ENCODE measurements at regions not wholly inside any gene's neighbourhood (a gene's known extent, or its start where the extent isn't known, plus 50 kb on each side); places are given as distances from the start of the nearest gene placed in this dataset.

- 57 to 79% methylated on average over 3 to 7 of the region's 7 CpGs for WGBS, 2 donors (ENCODE audit: low coverage in 1 of 2)
These were observed 83.0 kb upstream of the MBOAT2 start for GRCh38 chr2:9086465-9086864.

DNA sequence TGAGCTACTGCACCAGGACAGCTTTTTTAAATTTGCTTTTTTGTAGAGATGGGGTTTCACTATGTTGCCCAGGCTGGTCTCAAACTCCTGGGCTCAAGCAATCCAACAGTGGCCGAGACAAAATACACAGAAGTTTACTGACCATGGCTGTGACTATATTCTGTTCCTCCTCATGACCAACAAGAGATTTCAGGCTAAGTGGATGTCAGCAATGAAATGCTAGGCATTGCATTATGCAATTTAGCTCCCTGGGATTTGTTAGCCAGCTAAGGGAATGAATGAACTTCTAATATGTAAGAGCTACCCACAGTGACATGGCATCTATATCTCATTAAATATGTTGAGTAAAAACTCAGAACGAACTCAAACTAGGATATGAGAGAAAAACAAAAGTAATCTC is 81.9 kb upstream of the MBOAT2 start:
- H3K27me3 ChIP-seq, result no peaks in the 10 kb centered on the region
- H3K27ac ChIP-seq, result no peak overlapping the region
- no peak overlapping the region for H3K4me3 ChIP-seq
- no peak for ATAC-seq
- 63 to 89% methylated on average over 1 to 2 of the region's 2 CpGs for WGBS, 2 donors (ENCODE audit: low coverage in 1 of 2)
- H3K9me3 ChIP-seq, result no peaks in the 10 kb centered on the region
- peaks cover 0 to 15% (median 9%) of the 10 kb centered on the region in 3 donors for H3K4me1 ChIP-seq
- TF ChIP-seq POLR2A (IDR thresholded peaks at IDR 0.05) (no peak), EP300 (IDR thresholded peaks at IDR 0.05) (no peak), POLR2AphosphoS5 (IDR thresholded peaks at IDR 0.05) (no peak)
- TF ChIP-seq, protein P1, sequence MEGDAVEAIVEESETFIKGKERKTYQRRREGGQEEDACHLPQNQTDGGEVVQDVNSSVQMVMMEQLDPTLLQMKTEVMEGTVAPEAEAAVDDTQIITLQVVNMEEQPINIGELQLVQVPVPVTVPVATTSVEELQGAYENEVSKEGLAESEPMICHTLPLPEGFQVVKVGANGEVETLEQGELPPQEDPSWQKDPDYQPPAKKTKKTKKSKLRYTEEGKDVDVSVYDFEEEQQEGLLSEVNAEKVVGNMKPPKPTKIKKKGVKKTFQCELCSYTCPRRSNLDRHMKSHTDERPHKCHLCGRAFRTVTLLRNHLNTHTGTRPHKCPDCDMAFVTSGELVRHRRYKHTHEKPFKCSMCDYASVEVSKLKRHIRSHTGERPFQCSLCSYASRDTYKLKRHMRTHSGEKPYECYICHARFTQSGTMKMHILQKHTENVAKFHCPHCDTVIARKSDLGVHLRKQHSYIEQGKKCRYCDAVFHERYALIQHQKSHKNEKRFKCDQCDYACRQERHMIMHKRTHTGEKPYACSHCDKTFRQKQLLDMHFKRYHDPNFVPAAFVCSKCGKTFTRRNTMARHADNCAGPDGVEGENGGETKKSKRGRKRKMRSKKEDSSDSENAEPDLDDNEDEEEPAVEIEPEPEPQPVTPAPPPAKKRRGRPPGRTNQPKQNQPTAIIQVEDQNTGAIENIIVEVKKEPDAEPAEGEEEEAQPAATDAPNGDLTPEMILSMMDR (IDR thresholded peaks at IDR 0.05), result no peak
- H3K36me3 ChIP-seq, result no peaks in the 10 kb centered on the region

More at GRCh38 chr2:9086465-9086864, 83.0 kb upstream of the MBOAT2 start:
- H3K4me1 ChIP-seq, result peaks cover 0 to 15% (median 9%) of the 10 kb centered on the region in 3 donors
- TF ChIP-seq EP300 (IDR thresholded peaks at IDR 0.05), result no peak
- TF ChIP-seq, protein P1 (IDR thresholded peaks at IDR 0.05), result no peak
- no peak for TF ChIP-seq POLR2AphosphoS5 (IDR thresholded peaks at IDR 0.05)
- TF ChIP-seq POLR2A (IDR thresholded peaks at IDR 0.05), result no peak
- no peak overlapping the region for H3K4me3 ChIP-seq
- no peaks in the 10 kb centered on the region for H3K27me3 ChIP-seq
- no peak overlapping the region for H3K27ac ChIP-seq
- H3K9me3 ChIP-seq, result no peaks in the 10 kb centered on the region
- no peaks in the 10 kb centered on the region for H3K36me3 ChIP-seq
- no peak for ATAC-seq

DNA sequence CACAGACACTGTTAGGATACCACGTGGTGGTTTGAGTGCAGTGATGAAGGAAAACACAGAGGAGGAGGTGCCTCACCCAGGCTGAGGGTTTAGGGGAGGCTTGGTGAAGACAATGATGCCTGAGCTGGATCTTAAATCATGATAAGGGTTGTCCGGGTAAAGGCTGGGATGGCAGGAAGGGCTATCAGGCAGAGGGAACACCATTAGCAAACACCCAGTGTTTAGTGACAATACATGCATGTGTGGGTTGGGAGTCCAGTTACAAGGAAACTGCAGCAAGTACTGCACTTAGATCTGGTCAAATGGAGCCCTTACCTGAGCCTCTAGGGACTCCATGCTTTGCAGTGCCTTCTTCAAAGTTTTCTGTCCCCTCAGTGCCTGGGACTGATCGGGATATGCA is 79.8 kb upstream of the MBOAT2 start:
- no peak for ATAC-seq
- peaks cover 0 to 15% (median 9%) of the 10 kb centered on the region in 3 donors for H3K4me1 ChIP-seq
- no peak overlapping the region for H3K4me3 ChIP-seq
- 71% methylated on average over 2 of the region's 3 CpGs; no CpG with 5 or more reads in 1 of the 2 donors for WGBS, 2 donors (ENCODE audit: low coverage in 1 of 2)
- no peak overlapping the region for H3K27ac ChIP-seq
- H3K27me3 ChIP-seq, result no peaks in the 10 kb centered on the region
- no peaks in the 10 kb centered on the region for H3K36me3 ChIP-seq
- TF ChIP-seq POLR2AphosphoS5 (IDR thresholded peaks at IDR 0.05) (no peak), EP300 (IDR thresholded peaks at IDR 0.05) (no peak), POLR2A (IDR thresholded peaks at IDR 0.05) (no peak)
- TF ChIP-seq, protein P1 (IDR thresholded peaks at IDR 0.05), result no peak
- H3K9me3 ChIP-seq, result no peaks in the 10 kb centered on the region

DNA sequence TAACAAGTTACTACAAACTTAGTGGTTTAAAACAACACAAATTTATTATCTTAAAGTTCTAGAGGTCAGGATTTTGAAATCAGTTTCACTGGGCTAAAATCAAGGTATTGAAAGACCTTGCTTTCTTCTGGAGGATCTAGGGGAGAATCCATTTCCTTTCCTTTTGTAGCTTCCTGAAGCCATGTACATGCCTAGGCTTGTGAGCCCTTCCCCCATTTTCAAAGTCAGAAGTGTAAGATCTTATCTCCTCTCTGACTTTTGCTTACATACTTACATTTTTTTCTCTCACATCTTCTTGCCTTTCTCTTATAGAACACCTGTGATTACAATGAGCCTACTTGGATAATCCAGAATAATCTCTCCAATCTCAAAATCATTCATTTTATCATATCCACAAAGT is 78.7 kb upstream of the MBOAT2 start:
- Histone ChIP-seq H3K9me3 (no peaks in the 10 kb centered on the region), H3K4me1 (peaks cover 0 to 11% (median 9%) of the 10 kb centered on the region in 3 donors), H3K4me3 (no peak overlapping the region), H3K27ac (no peak overlapping the region), H3K27me3 (no peaks in the 10 kb centered on the region), H3K36me3 (no peaks in the 10 kb centered on the region)
- no peak for ATAC-seq
- TF ChIP-seq EP300 (IDR thresholded peaks at IDR 0.05) (no peak), POLR2AphosphoS5 (IDR thresholded peaks at IDR 0.05) (no peak), POLR2A (IDR thresholded peaks at IDR 0.05) (no peak)

DNA sequence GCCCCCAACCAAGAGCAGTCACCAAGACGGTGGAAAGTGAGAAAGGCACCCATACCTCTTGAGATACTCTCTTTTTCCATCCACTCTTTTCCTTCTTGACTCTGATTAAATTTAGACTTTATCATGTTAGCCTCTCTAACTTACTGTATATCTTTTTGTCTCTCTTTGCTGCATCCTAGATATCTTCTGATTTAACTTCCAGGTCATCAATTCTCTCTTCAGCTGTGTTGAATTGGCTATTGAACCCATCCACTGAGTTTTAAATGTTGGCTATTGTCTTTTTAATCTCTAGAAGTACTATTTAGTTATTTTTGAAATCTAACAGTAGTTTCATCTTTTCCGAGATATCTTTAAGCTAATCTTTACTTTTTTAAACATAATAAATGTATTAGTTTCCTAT is 78.3 kb upstream of the MBOAT2 start:
- TF ChIP-seq POLR2AphosphoS5 (IDR thresholded peaks at IDR 0.05), result no peak
- TF ChIP-seq EP300 (IDR thresholded peaks at IDR 0.05), result no peak
- no peaks in the 10 kb centered on the region for H3K36me3 ChIP-seq
- H3K4me1 ChIP-seq, result peaks cover 0 to 7% (median 5%) of the 10 kb centered on the region in 3 donors
- no peak overlapping the region for H3K27ac ChIP-seq
- H3K27me3 ChIP-seq, result no peaks in the 10 kb centered on the region
- H3K9me3 ChIP-seq, result no peaks in the 10 kb centered on the region
- 100% methylated on average over 2 of the region's 2 CpGs for WGBS, 2 donors (ENCODE audit: low coverage in 1 of 2)
- no peak overlapping the region for H3K4me3 ChIP-seq
- no peak for ATAC-seq

DNA sequence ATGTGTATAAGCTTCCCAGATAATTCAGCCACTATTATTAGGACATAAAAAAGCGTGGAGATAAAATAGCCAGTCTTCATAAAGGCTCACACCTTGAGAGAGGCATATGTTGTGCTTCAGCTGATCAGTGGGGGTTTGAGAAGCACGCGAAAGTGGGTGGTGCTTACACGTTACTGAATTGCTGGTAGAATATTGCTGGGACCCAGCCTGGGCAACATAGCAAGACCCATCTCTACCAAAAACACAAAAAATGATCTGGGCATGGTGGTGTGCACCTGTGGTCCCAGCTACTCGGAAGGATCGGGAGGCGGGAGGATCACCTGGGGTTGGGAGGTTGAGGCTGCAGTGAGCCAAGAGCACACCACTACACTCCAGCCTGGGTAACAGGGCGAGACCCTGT is 74.9 kb upstream of the MBOAT2 start:
- Histone ChIP-seq H3K36me3 (no peaks in the 10 kb centered on the region), H3K27me3 (no peaks in the 10 kb centered on the region), H3K9me3 (no peaks in the 10 kb centered on the region), H3K4me1 (no peaks in the 10 kb centered on the region), H3K27ac (no peak overlapping the region), H3K4me3 (no peak overlapping the region)
- no peak for ATAC-seq
- TF ChIP-seq EP300 (IDR thresholded peaks at IDR 0.05) (no peak), POLR2AphosphoS5 (IDR thresholded peaks at IDR 0.05) (no peak), POLR2A (IDR thresholded peaks at IDR 0.05) (no peak)
- TF ChIP-seq, protein P1 (IDR thresholded peaks at IDR 0.05), result no peak
- WGBS, 2 donors (ENCODE audit: low coverage in 1 of 2), result 70 to 78% methylated on average over 3 to 7 of the region's 8 CpGs
